Ishikawa (cell line): ENCODE measurements at regions not wholly inside any gene's neighbourhood (a gene's known extent, or its start where the extent isn't known, plus 50 kb on each side); places are given as distances from the start of the nearest gene placed in this dataset.

Source experiments
- CEBPB ChIP-seq: IDR thresholded peaks from 2 replicates; pipeline ENCODE4 v1.6.1; 2012
- RAD21 ChIP-seq: IDR thresholded peaks from 2 replicates; pipeline ENCODE4 v1.6.1; 2012; ENCODE audit warnings: low read depth
- TAF1 ChIP-seq: IDR thresholded peaks from 2 replicates; pipeline ENCODE4 v1.6.1; 2012; ENCODE audit warnings: low read depth, mild to moderate bottlenecking
- TEAD4 ChIP-seq: IDR thresholded peaks from 2 replicates; pipeline ENCODE4 v1.6.1; 2012
- YY1 ChIP-seq: IDR thresholded peaks from 2 replicates; pipeline ENCODE4 v1.6.1; 2012; ENCODE audit warnings: low read depth
- TF ChIP-seq, protein P1 (sequence below): IDR thresholded peaks from 2 replicates; pipeline ENCODE4 v1.6.1; 2012

- TF ChIP-seq YY1 (no peak), CEBPB (no peak), TAF1 (no peak), TEAD4 (no peak), RAD21 (no peak)
- TF ChIP-seq, protein P1, sequence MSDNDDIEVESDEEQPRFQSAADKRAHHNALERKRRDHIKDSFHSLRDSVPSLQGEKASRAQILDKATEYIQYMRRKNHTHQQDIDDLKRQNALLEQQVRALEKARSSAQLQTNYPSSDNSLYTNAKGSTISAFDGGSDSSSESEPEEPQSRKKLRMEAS, result no peak
These were observed 58.1 kb upstream of the MYT1L start for GRCh38 chr2:2389215-2389614.
